ENCODE measurements at regions not wholly inside any gene's neighbourhood (a gene's known extent, or its start where the extent isn't known, plus 50 kb on each side); places are given as distances from the start of the nearest gene placed in this dataset.

- no peak for TF ChIP-seq CTCF (conservative IDR thresholded peaks at IDR 0.05; ENCODE audit: low read length)
- TF ChIP-seq EZH2phosphoT487 (IDR thresholded peaks at IDR 0.05; ENCODE audit: borderline replicate concordance, low read depth, low read length) = no peak
Observed at GRCh38 chr4:3829956-3830773, 64.0 kb downstream of the ADRA2C start.

Measured in OCI-LY7 (cell line).